Testis (tissue), 2 donors: ENCODE measurements at regions not wholly inside any gene's neighbourhood (a gene's known extent, or its start where the extent isn't known, plus 50 kb on each side); places are given as distances from the start of the nearest gene placed in this dataset.

ENCODE experiments used
- DNase-seq: peaks from one replicate; pipeline ENCODE4 v3.0.0-alpha.2; 2019
- H3K27ac ChIP-seq, 2 donors: fragments of 200-600 bp; sonication (generic); one replicate each; pipeline ENCODE4 v1.5.1; 2019
- H3K27me3 ChIP-seq: fragments of 200-600 bp; sonication (generic); one replicate; pipeline ENCODE4 v1.5.1; 2019
- H3K36me3 ChIP-seq: fragments of 200-600 bp; sonication (generic); one replicate; pipeline ENCODE4 v1.5.1; 2017; ENCODE audit warnings: low read depth; ENCODE audit errors: missing control alignments
- H3K4me1 ChIP-seq: fragments of 200-600 bp; sonication (generic); one replicate; pipeline ENCODE4 v1.5.1; 2019
- H3K4me3 ChIP-seq, 2 donors: fragments of 200-600 bp; sonication (generic); one replicate each; pipeline ENCODE4 v1.5.1; 2017 to 2019
- H3K9me3 ChIP-seq: fragments of 200-600 bp; sonication (generic); one replicate; pipeline ENCODE4 v1.5.1; 2017
- POLR2A ChIP-seq: fragments of 450-650 bp; IDR thresholded peaks from one replicate; pipeline ENCODE4 v1.6.1; 2017; ENCODE audit warnings: antibody characterized with exemption, mild to moderate bottlenecking, moderate library complexity
- WGBS, 2 donors: methylation state at CpG; one replicate each; pipeline ENCODE4 v1.1.5; 2018; 5-methylcytosine and 5-hydroxymethylcytosine counted together
- intact Hi-C: fragments of 100-400 bp; cut with DNase I; formaldehyde crosslinking; loops from one replicate; pipeline ENCODE4 v1.15.1; 2023; ENCODE audit warnings: low total_unique reads
- TF ChIP-seq, protein P1 (sequence below), 3 experiments: fragments of 450-650 bp in 2 of 3; fragments of 200-600 bp in 1 of 3; sonication (generic) in 1 of 3; IDR thresholded peaks; one replicate each; pipeline ENCODE4 v1.5.1; 2016 to 2019; ENCODE audit warnings: antibody characterized with exemption in 3 of 3, mild to moderate bottlenecking in 2 of 3, moderate library complexity in 1 of 3

GRCh38 chr13:99648066-99648665 lies 146.9 kb downstream of the TM9SF2 start:
- Histone ChIP-seq H3K4me3 (no peak overlapping the region), H3K9me3 (no peaks in the 10 kb centered on the region), H3K4me1 (peaks cover 5% of the 10 kb centered on the region), H3K27me3 (no peaks in the 10 kb centered on the region), H3K27ac (no peak overlapping the region), H3K36me3 (no peaks in the 10 kb centered on the region)
- WGBS, 2 donors: 59 to 70% methylated on average over 8 of the region's 8 CpGs
- DNase-seq: no peak
- intact Hi-C loops: no loop called here
- TF ChIP-seq, protein P1, sequence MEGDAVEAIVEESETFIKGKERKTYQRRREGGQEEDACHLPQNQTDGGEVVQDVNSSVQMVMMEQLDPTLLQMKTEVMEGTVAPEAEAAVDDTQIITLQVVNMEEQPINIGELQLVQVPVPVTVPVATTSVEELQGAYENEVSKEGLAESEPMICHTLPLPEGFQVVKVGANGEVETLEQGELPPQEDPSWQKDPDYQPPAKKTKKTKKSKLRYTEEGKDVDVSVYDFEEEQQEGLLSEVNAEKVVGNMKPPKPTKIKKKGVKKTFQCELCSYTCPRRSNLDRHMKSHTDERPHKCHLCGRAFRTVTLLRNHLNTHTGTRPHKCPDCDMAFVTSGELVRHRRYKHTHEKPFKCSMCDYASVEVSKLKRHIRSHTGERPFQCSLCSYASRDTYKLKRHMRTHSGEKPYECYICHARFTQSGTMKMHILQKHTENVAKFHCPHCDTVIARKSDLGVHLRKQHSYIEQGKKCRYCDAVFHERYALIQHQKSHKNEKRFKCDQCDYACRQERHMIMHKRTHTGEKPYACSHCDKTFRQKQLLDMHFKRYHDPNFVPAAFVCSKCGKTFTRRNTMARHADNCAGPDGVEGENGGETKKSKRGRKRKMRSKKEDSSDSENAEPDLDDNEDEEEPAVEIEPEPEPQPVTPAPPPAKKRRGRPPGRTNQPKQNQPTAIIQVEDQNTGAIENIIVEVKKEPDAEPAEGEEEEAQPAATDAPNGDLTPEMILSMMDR (IDR thresholded peaks at IDR 0.05): no peak
- TF ChIP-seq POLR2A: no peak

DNA sequence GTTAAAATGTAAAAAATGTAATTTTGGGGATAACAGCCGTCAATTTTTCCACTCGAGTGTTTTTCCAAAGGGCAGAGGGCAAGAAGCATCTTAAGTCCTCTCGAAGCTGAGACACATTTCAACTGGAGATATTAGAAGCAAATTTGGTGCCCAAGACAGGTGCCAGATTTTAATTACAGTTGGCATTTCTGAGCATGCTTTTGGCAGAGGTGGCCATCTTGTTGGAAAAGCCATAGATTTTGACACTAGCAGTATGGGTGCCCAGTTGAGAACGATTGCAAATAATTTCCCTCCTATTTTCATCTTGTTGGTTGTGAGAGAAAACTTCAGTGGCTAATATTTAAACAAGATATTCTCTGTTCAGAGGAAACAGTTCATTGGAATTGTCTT lies 146.3 kb downstream of the TM9SF2 start:
- TF ChIP-seq POLR2A: no peak
- TF ChIP-seq, protein P1 (IDR thresholded peaks at IDR 0.05): no peak
- Histone ChIP-seq H3K27ac (no peak overlapping the region), H3K4me1 (peaks cover 5% of the 10 kb centered on the region), H3K27me3 (no peaks in the 10 kb centered on the region), H3K36me3 (no peaks in the 10 kb centered on the region), H3K4me3 (no peak overlapping the region), H3K9me3 (no peaks in the 10 kb centered on the region)
- WGBS, 2 donors: 67 to 69% methylated on average over 4 of the region's 4 CpGs
- DNase-seq: no peak
- intact Hi-C loops: no loop called here

GRCh38 chr13:99646866-99647595 lies 145.8 kb downstream of the TM9SF2 start:
- no peaks in the 10 kb centered on the region for H3K9me3 ChIP-seq
- peaks cover 5% of the 10 kb centered on the region for H3K4me1 ChIP-seq
- H3K27ac ChIP-seq: no peak overlapping the region
- TF ChIP-seq, protein P1 (IDR thresholded peaks at IDR 0.05): no peak
- no peak for TF ChIP-seq POLR2A
- 89 to 92% methylated on average over 8 of the region's 8 CpGs for WGBS, 2 donors
- DNase-seq: no peak
- no peaks in the 10 kb centered on the region for H3K27me3 ChIP-seq
- intact Hi-C loops: no loop called here
- H3K4me3 ChIP-seq: no peak overlapping the region
- H3K36me3 ChIP-seq: no peaks in the 10 kb centered on the region

- Histone ChIP-seq H3K27me3 (no peaks in the 10 kb centered on the region), H3K36me3 (no peaks in the 10 kb centered on the region), H3K4me1 (peaks cover 2% of the 10 kb centered on the region), H3K9me3 (no peaks in the 10 kb centered on the region), H3K4me3 (no peak overlapping the region), H3K27ac (no peak overlapping the region)
- intact Hi-C loops: no loop called here
- no peak for DNase-seq
- 91 to 99% methylated on average over 3 of the region's 3 CpGs for WGBS, 2 donors
- TF ChIP-seq POLR2A: no peak
- TF ChIP-seq, protein P1 (IDR thresholded peaks at IDR 0.05): no peak
These were observed 141.6 kb downstream of the TM9SF2 start for GRCh38 chr13:99642841-99643240.

GRCh38 chr13:99642006-99642405 lies 140.7 kb downstream of the TM9SF2 start:
- no peak overlapping the region for H3K27ac ChIP-seq
- H3K36me3 ChIP-seq: no peaks in the 10 kb centered on the region
- TF ChIP-seq, protein P1 (IDR thresholded peaks at IDR 0.05): no peak
- TF ChIP-seq POLR2A: no peak
- H3K4me1 ChIP-seq: no peaks in the 10 kb centered on the region
- H3K9me3 ChIP-seq: no peaks in the 10 kb centered on the region
- DNase-seq: no peak
- WGBS, 2 donors: 85 to 99% methylated on average over 4 of the region's 4 CpGs
- no peaks in the 10 kb centered on the region for H3K27me3 ChIP-seq
- intact Hi-C loops: no loop called here
- no peak overlapping the region for H3K4me3 ChIP-seq
